Naive thymus-derived CD4-positive, alpha-beta T cell (primary cell): ENCODE measurements at regions not wholly inside any gene's neighbourhood (a gene's known extent, or its start where the extent isn't known, plus 50 kb on each side); places are given as distances from the start of the nearest gene placed in this dataset.

Experiments
- ATAC-seq: fragments of 150-1000 bp; cut with Tn5 transposase; 2 replicates; pipeline ENCODE4 v1.10.0; 2021; ENCODE audit warnings: mild to moderate bottlenecking, moderate library complexity
- CTCF ChIA-PET: fragments of 350-600 bp; sonication (Branson Sonifier 250); formaldehyde crosslinking; loops from one replicate; lab custom pipeline; 2021; ENCODE audit warnings: antibody characterized with exemption; lab: Charles Lee
- POLR2A ChIA-PET: fragments of 350-600 bp; sonication (Branson Sonifier 250); formaldehyde crosslinking; loops from one replicate; lab custom pipeline; 2021; ENCODE audit warnings: antibody characterized with exemption, inconsistent platforms; lab: Charles Lee
- DNase-seq, 9 donors: peaks; one replicate each; pipeline versions ENCODE4 v3.0.0 to v3.0.0-alpha.2; 2020 to 2022; ENCODE audit warnings: mixed read lengths in 1 of 9
- H3K27ac ChIP-seq: one replicate; pipeline ENCODE4 v1.7.0; 2013; ENCODE audit warnings: mild to moderate bottlenecking, low read depth, low read length, moderate library complexity
- H3K27me3 ChIP-seq, 2 donors: one replicate each; pipeline ENCODE4 v1.7.0; 2013; ENCODE audit warnings: low read length in 2 of 2, mild to moderate bottlenecking in 2 of 2, moderate library complexity in 2 of 2; ENCODE audit not compliant: control insufficient read depth in 2 of 2, insufficient read depth in 2 of 2
- H3K36me3 ChIP-seq, 3 experiments: 1 replicate in 2 of 3; 2 replicates in 1 of 3; pipeline ENCODE4 v1.7.0; 2013; ENCODE audit warnings: low read length in 3 of 3, mild to moderate bottlenecking in 3 of 3, moderate library complexity in 1 of 3; ENCODE audit not compliant: insufficient read depth in 3 of 3, control insufficient read depth in 2 of 3
- H3K4me1 ChIP-seq, 2 donors: one replicate each; pipeline ENCODE4 v1.7.0; 2013; ENCODE audit warnings: low read length in 2 of 2, mild to moderate bottlenecking in 2 of 2, moderate library complexity in 1 of 2; ENCODE audit not compliant: control insufficient read depth in 2 of 2, insufficient read depth in 2 of 2
- H3K4me3 ChIP-seq: 2 replicates; pipeline ENCODE4 v1.7.0; 2013; ENCODE audit warnings: mild to moderate bottlenecking, low read length
- H3K9me3 ChIP-seq, 3 experiments: 1 replicate in 2 of 3; 2 replicates in 1 of 3; pipeline ENCODE4 v1.7.0; 2013; ENCODE audit warnings: low read length in 3 of 3; ENCODE audit not compliant: control insufficient read depth in 2 of 3
- H3K27ac Mint-ChIP-seq, 9 donors: one replicate each; pipeline ENCODE4 v1.8.0; 2020 to 2022; ENCODE audit warnings: mixed read lengths in 9 of 9, mild to moderate bottlenecking in 8 of 9, moderate library complexity in 5 of 9, inconsistent platforms in 2 of 9
- H3K27me3 Mint-ChIP-seq, 5 donors: one replicate each; pipeline ENCODE4 v1.8.0; 2021 to 2022; ENCODE audit warnings: mixed read lengths in 5 of 5, mild to moderate bottlenecking in 1 of 5
- H3K36me3 Mint-ChIP-seq, 5 donors: one replicate each; pipeline ENCODE4 v1.8.0; 2020 to 2022; ENCODE audit warnings: mixed read lengths in 5 of 5, mild to moderate bottlenecking in 3 of 5, inconsistent platforms in 1 of 5
- H3K4me1 Mint-ChIP-seq, 7 donors: one replicate each; pipeline ENCODE4 v1.8.0; 2020 to 2022; ENCODE audit warnings: mixed read lengths in 7 of 7, mild to moderate bottlenecking in 3 of 7, inconsistent platforms in 1 of 7
- H3K4me3 Mint-ChIP-seq, 10 donors: one replicate each; pipeline ENCODE4 v1.8.0; 2020 to 2022; ENCODE audit warnings: mild to moderate bottlenecking in 10 of 10, mixed read lengths in 10 of 10, moderate library complexity in 6 of 10, inconsistent platforms in 2 of 10
- H3K9me3 Mint-ChIP-seq, 11 donors: one replicate each; pipeline ENCODE4 v1.8.0; 2020 to 2022; ENCODE audit warnings: mixed read lengths in 11 of 11, mild to moderate bottlenecking in 4 of 11, inconsistent platforms in 1 of 11, moderate library complexity in 1 of 11
- intact Hi-C, 2 donors: fragments of 100-400 bp; cut with micrococcal nuclease; formaldehyde crosslinking; loops; one replicate each; pipeline ENCODE4 v1.15.1; 2023

DNA sequence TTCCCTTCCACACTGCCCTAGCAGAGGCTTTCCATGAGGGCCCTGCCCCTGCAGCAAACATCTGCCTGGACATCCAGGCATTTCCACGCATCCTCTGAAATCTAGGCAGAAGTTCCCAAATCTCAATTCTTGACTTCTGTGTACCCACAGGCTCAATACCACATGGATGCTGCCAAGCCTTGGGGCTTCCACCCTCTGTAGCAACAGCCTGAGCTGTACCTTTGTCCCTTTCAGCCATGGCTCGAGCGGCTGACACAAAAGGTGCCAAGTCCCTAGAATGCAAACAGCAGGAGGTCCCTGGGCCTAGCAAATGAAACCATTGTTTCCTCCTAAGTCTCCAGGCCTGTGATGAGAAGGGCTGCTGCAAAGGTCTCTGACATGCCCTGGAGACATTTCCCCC lies 744.5 kb upstream of the LINC00305 start:
- Mint-ChIP-seq H3K4me1 (no peaks in the 10 kb centered on the region), H3K4me3 (no peak overlapping the region), H3K27ac (no peak overlapping the region), H3K27me3 (no peaks in the 10 kb centered on the region), H3K36me3 (no peaks in the 10 kb centered on the region), H3K9me3 (peaks cover 0 to 20% (median 9%) of the 10 kb centered on the region in 11 donors)
- H3K27me3 ChIP-seq, result no peaks in the 10 kb centered on the region
- no peaks in the 10 kb centered on the region for H3K36me3 ChIP-seq
- no peak overlapping the region for H3K27ac ChIP-seq
- ChIA-PET POLR2A (no interaction called here), CTCF (no interaction called here)
- DNase-seq (no peak), ATAC-seq (no peak)
- no peaks in the 10 kb centered on the region for H3K4me1 ChIP-seq
- peaks cover 0 to 3% (median 0%) of the 10 kb centered on the region in 3 experiments for H3K9me3 ChIP-seq
- intact Hi-C loops, result no loop called here
- H3K4me3 ChIP-seq, result no peak overlapping the region

DNA sequence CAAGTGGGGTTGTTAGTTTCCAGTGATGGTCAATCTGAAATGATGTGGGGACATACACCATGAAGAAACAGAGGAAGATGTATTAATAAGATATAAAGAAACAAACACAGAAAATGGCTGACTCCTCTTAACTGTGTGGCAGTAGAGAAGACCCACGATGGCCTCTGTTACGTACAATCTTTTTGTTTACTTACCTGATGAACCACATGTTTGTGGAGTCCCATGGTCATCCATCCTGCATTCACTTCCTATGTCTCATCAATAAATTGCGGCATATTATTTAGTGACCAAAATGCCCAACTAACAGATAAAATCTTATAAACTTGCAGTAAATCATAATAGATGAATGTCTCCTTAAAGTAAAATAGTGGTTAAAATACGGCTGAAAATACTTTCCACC lies 740.1 kb upstream of the LINC00305 start:
- H3K27me3 Mint-ChIP-seq, result no peaks in the 10 kb centered on the region
- Histone ChIP-seq H3K27ac (no peak overlapping the region), H3K27me3 (no peaks in the 10 kb centered on the region), H3K4me1 (no peaks in the 10 kb centered on the region), H3K4me3 (no peak overlapping the region), H3K9me3 (no peaks in the 10 kb centered on the region), H3K36me3 (no peaks in the 10 kb centered on the region)
- POLR2A ChIA-PET, result no interaction called here
- no peak overlapping the region for H3K27ac Mint-ChIP-seq
- intact Hi-C loops, result no loop called here
- ATAC-seq (no peak), DNase-seq (no peak)
- peaks cover 0 to 30% (median 9%) of the 10 kb centered on the region in 11 donors for H3K9me3 Mint-ChIP-seq
- H3K4me3 Mint-ChIP-seq, result no peak overlapping the region
- no peaks in the 10 kb centered on the region for H3K36me3 Mint-ChIP-seq
- CTCF ChIA-PET, result no interaction called here
- H3K4me1 Mint-ChIP-seq, result no peaks in the 10 kb centered on the region

DNA sequence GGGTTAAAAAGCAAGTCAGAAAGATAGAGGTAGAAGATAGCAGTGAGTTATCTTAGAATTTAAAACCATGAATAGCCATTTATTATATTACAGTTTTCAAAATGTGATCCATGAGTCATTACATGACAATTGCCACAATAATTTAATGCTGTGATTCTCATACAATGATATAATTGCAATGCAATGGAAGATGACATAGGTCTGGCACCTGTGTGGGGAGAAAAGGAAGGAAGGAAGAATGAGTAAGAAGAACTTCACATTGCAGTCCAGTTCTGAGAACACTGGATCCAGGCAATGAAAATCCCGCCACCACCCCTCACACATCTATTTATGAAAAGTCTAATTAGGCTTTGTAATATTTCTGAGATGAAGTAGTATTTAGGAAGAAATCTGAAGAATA lies 738.1 kb upstream of the LINC00305 start:
- no peak overlapping the region for H3K27ac Mint-ChIP-seq

DNA sequence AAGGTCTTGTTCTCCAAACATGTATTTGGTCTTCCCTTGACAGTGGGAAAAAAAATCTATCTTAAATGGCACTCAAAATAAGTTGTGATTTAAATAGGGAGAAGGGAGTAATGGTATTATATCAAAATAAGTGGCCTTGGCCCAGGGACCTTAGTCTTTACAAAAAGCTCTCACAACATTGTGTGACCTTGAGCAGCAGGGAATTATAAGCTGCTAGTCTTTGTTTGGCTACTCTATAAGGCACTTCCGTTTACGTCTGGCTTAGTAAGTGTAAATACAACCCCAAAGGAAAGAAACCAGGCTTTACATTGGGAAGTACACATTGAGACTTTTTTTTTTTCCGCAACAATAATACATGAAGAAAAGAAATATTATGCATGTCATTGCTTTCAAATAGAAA lies 734.0 kb upstream of the LINC00305 start:
- CTCF ChIA-PET, result interaction anchor here (0.6 kb wide), 1 partner anchor 50 kb away, joined by 4 read pairs; no protein-coding TSS in a partner anchor
- no peak for DNase-seq
- H3K27me3 Mint-ChIP-seq, result no peaks in the 10 kb centered on the region

More for the DNA sequence above, 738.1 kb upstream of the LINC00305 start:
- H3K9me3 ChIP-seq, result no peaks in the 10 kb centered on the region
- ATAC-seq (no peak), DNase-seq (no peak)
- no peaks in the 10 kb centered on the region for H3K27me3 Mint-ChIP-seq
- ChIA-PET CTCF (no interaction called here), POLR2A (no interaction called here)
- no peak overlapping the region for H3K27ac ChIP-seq
- no peaks in the 10 kb centered on the region for H3K4me1 ChIP-seq
- intact Hi-C loops, result no loop called here
- H3K4me3 Mint-ChIP-seq, result no peak overlapping the region
- H3K4me3 ChIP-seq, result no peak overlapping the region
- peaks cover 0 to 28% (median 3%) of the 10 kb centered on the region in 11 donors for H3K9me3 Mint-ChIP-seq
- no peaks in the 10 kb centered on the region for H3K27me3 ChIP-seq
- no peaks in the 10 kb centered on the region for H3K36me3 Mint-ChIP-seq
- no peaks in the 10 kb centered on the region for H3K36me3 ChIP-seq
- H3K4me1 Mint-ChIP-seq, result no peaks in the 10 kb centered on the region

DNA sequence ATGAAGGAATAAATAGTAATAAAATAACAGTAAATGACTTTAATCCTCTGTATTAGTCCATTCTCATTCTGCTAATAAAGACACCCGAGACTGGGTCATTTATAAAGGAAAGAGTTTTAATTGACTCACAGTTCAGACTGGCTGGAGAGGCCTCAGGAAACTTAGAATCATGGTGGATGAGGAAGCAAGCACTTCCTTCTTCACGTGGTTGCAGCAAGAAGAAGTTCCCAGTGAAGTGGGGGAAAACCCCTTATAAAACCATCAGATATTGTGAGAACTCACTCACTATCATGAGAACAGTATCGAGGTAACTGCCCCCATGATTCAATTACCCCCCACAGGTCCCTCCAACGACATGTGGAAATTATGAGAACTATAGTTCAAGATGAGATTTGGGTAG lies 727.9 kb upstream of the LINC00305 start:
- no peaks in the 10 kb centered on the region for H3K4me1 ChIP-seq
- H3K27ac Mint-ChIP-seq, result no peak overlapping the region
- H3K36me3 Mint-ChIP-seq, result no peaks in the 10 kb centered on the region
- H3K36me3 ChIP-seq, result no peaks in the 10 kb centered on the region
- no peak overlapping the region for H3K27ac ChIP-seq
- ChIA-PET POLR2A (no interaction called here), CTCF (no interaction called here)
- H3K4me3 Mint-ChIP-seq, result no peak overlapping the region
- no peaks in the 10 kb centered on the region for H3K27me3 Mint-ChIP-seq
- H3K4me1 Mint-ChIP-seq, result no peaks in the 10 kb centered on the region
- ATAC-seq (no peak), DNase-seq (no peak)
- H3K9me3 ChIP-seq, result no peaks in the 10 kb centered on the region
- intact Hi-C loops, result no loop called here
- peaks cover 0 to 16% (median 4%) of the 10 kb centered on the region in 11 donors for H3K9me3 Mint-ChIP-seq
- no peak overlapping the region for H3K4me3 ChIP-seq
- H3K27me3 ChIP-seq, result no peaks in the 10 kb centered on the region

More for the DNA sequence above, 734.0 kb upstream of the LINC00305 start:
- H3K27me3 ChIP-seq, result no peaks in the 10 kb centered on the region
- no peaks in the 10 kb centered on the region for H3K36me3 ChIP-seq
- H3K4me1 ChIP-seq, result no peaks in the 10 kb centered on the region
- H3K4me3 Mint-ChIP-seq, result no peak overlapping the region
- peaks cover 0 to 31% (median 5%) of the 10 kb centered on the region in 11 donors for H3K9me3 Mint-ChIP-seq
- H3K27ac ChIP-seq, result no peak overlapping the region
- H3K36me3 Mint-ChIP-seq, result no peaks in the 10 kb centered on the region
- POLR2A ChIA-PET, result no interaction called here
- no peak overlapping the region for H3K27ac Mint-ChIP-seq
- ATAC-seq, result no peak
- H3K4me1 Mint-ChIP-seq, result no peaks in the 10 kb centered on the region
- H3K4me3 ChIP-seq, result no peak overlapping the region
- intact Hi-C loops, result no loop called here
- H3K9me3 ChIP-seq, result no peaks in the 10 kb centered on the region

DNA sequence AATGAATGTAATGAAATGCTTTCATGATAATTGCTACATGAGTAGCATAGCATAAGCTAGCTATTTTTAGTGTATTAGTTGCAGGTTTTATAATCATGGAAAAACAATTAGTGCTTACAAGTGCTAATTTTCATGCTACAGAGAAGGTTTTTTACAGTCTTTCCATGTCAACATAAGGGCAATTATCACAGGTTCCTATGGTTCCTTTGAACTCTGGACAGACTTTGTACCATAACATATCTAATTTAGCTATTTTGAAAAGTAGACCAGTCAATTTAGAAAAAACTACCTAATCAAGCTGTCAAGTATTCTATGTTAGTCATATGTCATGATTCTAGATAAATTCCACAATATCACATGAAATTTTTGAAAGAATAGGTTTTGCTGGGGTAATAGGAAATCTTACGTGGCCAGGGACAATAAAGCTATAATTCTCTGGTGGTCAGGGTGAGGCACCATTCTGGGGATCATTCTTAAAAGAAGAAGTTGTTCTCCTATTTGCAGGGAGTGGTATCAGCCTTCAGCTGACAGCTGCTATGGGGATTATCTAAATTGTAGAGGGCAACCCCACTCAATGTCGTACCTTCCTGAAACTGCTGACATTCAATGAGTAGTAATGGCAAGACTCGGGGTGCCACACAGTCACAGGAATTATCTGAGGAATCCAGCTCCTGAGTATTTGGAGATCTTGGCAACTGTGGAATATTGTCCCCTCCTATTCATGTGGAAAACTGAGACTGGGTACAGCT lies 724.0 kb upstream of the LINC00305 start:
- no peaks in the 10 kb centered on the region for H3K9me3 ChIP-seq
- Mint-ChIP-seq H3K27ac (no peak overlapping the region), H3K27me3 (no peaks in the 10 kb centered on the region), H3K36me3 (no peaks in the 10 kb centered on the region), H3K4me3 (no peak overlapping the region), H3K9me3 (peaks cover 1 to 23% (median 8%) of the 10 kb centered on the region in 11 donors), H3K4me1 (no peaks in the 10 kb centered on the region)
- no peaks in the 10 kb centered on the region for H3K4me1 ChIP-seq
- POLR2A ChIA-PET, result no interaction called here
- CTCF ChIA-PET, result no interaction called here
- no peaks in the 10 kb centered on the region for H3K27me3 ChIP-seq
- H3K27ac ChIP-seq, result no peak overlapping the region
- intact Hi-C loops, result no loop called here
- no peaks in the 10 kb centered on the region for H3K36me3 ChIP-seq
- DNase-seq, result no peak
- no peak for ATAC-seq
- H3K4me3 ChIP-seq, result no peak overlapping the region

DNA sequence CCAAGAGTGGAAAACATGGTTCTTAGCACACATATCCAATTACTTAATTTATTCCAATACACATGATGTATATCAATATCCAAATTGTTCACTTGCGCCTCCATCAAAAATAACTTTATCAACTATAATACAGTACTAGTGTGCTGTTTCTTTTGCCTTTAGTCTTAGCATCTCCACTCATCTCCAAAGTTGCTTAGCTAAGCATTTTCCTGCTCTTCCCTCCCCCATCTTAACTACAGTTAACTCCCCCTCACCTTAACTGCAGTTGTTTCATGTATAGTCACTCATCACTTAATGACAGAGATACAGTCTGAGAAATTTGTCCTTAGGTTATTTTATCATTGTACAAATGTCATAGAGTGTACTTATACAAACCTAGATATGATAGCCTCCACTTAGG lies 705.2 kb upstream of the LINC00305 start:
- Histone ChIP-seq H3K36me3 (no peaks in the 10 kb centered on the region), H3K27ac (no peak overlapping the region), H3K4me1 (no peaks in the 10 kb centered on the region), H3K27me3 (no peaks in the 10 kb centered on the region), H3K9me3 (no peaks in the 10 kb centered on the region), H3K4me3 (no peak overlapping the region)
- no peaks in the 10 kb centered on the region for H3K36me3 Mint-ChIP-seq
- CTCF ChIA-PET, result no interaction called here
- intact Hi-C loops, result no loop called here
- POLR2A ChIA-PET, result no interaction called here
- no peak overlapping the region for H3K4me3 Mint-ChIP-seq
- H3K9me3 Mint-ChIP-seq, result peaks cover 0 to 20% (median 6%) of the 10 kb centered on the region in 11 donors
- no peak overlapping the region for H3K27ac Mint-ChIP-seq
- H3K4me1 Mint-ChIP-seq, result no peaks in the 10 kb centered on the region
- DNase-seq, result no peak
- no peak for ATAC-seq
- no peaks in the 10 kb centered on the region for H3K27me3 Mint-ChIP-seq
